Neuronal stem cell (in vitro differentiated cells): ENCODE measurements at regions not wholly inside any gene's neighbourhood (a gene's known extent, or its start where the extent isn't known, plus 50 kb on each side); places are given as distances from the start of the nearest gene placed in this dataset.

Experiments
- DNase-seq: peaks from one replicate; pipeline ENCODE4 v3.0.0-alpha.2; 2013; ENCODE audit warnings: low spot score
- H2AFZ ChIP-seq: one replicate; pipeline ENCODE4 v1.6.1; 2013; ENCODE audit warnings: mild to moderate bottlenecking, low read length, inconsistent platforms
- H2AK5ac ChIP-seq: 2 replicates; pipeline ENCODE4 v1.6.1; 2013; ENCODE audit warnings: low read depth, mild to moderate bottlenecking, inconsistent platforms, low read length, moderate library complexity, mixed read lengths
- H2BK120ac ChIP-seq: 2 replicates; pipeline ENCODE4 v1.6.1; 2013; ENCODE audit warnings: low read depth, mild to moderate bottlenecking, inconsistent platforms, low read length, moderate library complexity, mixed read lengths
- H2BK12ac ChIP-seq: one replicate; pipeline ENCODE4 v1.6.1; 2013; ENCODE audit warnings: low read length, inconsistent platforms
- H2BK15ac ChIP-seq: 2 replicates; pipeline ENCODE4 v1.6.1; 2013; ENCODE audit warnings: mild to moderate bottlenecking, low read length, inconsistent platforms, mixed read lengths
- H2BK5ac ChIP-seq: one replicate; pipeline ENCODE4 v1.6.1; 2013; ENCODE audit warnings: inconsistent platforms, mild to moderate bottlenecking, low read length, moderate library complexity
- H3K14ac ChIP-seq: one replicate; pipeline ENCODE4 v1.6.1; 2013; ENCODE audit warnings: low read length, inconsistent platforms
- H3K18ac ChIP-seq: 2 replicates; pipeline ENCODE4 v1.6.1; 2013; ENCODE audit warnings: low read length, inconsistent platforms
- H3K23ac ChIP-seq: 2 replicates; pipeline ENCODE4 v1.6.1; 2013; ENCODE audit warnings: low read depth, mild to moderate bottlenecking, mixed read lengths, low read length, inconsistent platforms; ENCODE audit not compliant: poor library complexity
- H3K27ac ChIP-seq: replicated peaks from 3 replicates; pipeline ENCODE4 v1.5.1; 2013; ENCODE audit warnings: low read length, inconsistent platforms
- H3K27me3 ChIP-seq, 3 experiments: 2 replicates each; pipeline ENCODE4 v1.6.1; 2013; ENCODE audit warnings: low read length in 3 of 3, mild to moderate bottlenecking in 2 of 3, inconsistent platforms in 1 of 3, low read depth in 1 of 3, mixed read lengths in 1 of 3, moderate library complexity in 1 of 3; ENCODE audit not compliant: control insufficient read depth in 3 of 3, insufficient read depth in 3 of 3
- H3K36me3 ChIP-seq, 2 donors: replicated peaks in 1 of 2; 2 replicates each; pipeline ENCODE4 v1.6.1; 2013; ENCODE audit warnings: low read length in 2 of 2; ENCODE audit not compliant: control insufficient read depth in 2 of 2, insufficient read depth in 2 of 2
- H3K4ac ChIP-seq: 2 replicates; pipeline ENCODE4 v1.6.1; 2013; ENCODE audit warnings: inconsistent platforms, mild to moderate bottlenecking, low read length, moderate library complexity
- H3K4me1 ChIP-seq, 2 donors: 1 replicate in 1 of 2; 2 replicates in 1 of 2; pipeline ENCODE4 v1.6.1; 2013; ENCODE audit warnings: low read length in 2 of 2, low read depth in 1 of 2; ENCODE audit not compliant: control insufficient read depth in 2 of 2, insufficient read depth in 1 of 2
- H3K4me2 ChIP-seq: one replicate; pipeline ENCODE4 v1.6.1; 2013; ENCODE audit warnings: mild to moderate bottlenecking, low read length, inconsistent platforms; ENCODE audit not compliant: insufficient read depth, poor library complexity, severe bottlenecking
- H3K4me3 ChIP-seq, 2 donors: 2 replicates each; pipeline ENCODE4 v1.5.1; 2013; ENCODE audit warnings: low read length in 2 of 2, mild to moderate bottlenecking in 2 of 2, inconsistent platforms in 1 of 2, moderate library complexity in 1 of 2
- H3K79me1 ChIP-seq: one replicate; pipeline ENCODE4 v1.6.1; 2013; ENCODE audit warnings: low read depth, mild to moderate bottlenecking, inconsistent platforms, low read length, moderate library complexity
- H3K9ac ChIP-seq: one replicate; pipeline ENCODE4 v1.6.1; 2013; ENCODE audit warnings: mild to moderate bottlenecking, low read depth, low read length, inconsistent platforms; ENCODE audit not compliant: poor library complexity
- H3K9me3 ChIP-seq, 2 donors: replicated peaks in 1 of 2; 2 replicates each; pipeline versions ENCODE3 to v1.6.1; 2013; ENCODE audit warnings: low read length in 2 of 2, mild to moderate bottlenecking in 2 of 2, inconsistent platforms in 1 of 2, low read depth in 1 of 2, mixed read lengths in 1 of 2, moderate library complexity in 1 of 2; ENCODE audit not compliant: control insufficient read depth in 2 of 2, insufficient read depth in 1 of 2
- H4K8ac ChIP-seq: one replicate; pipeline ENCODE4 v1.6.1; 2013; ENCODE audit warnings: low read depth, mild to moderate bottlenecking, inconsistent platforms, low read length, moderate library complexity
- H4K91ac ChIP-seq: one replicate; pipeline ENCODE4 v1.6.1; 2013; ENCODE audit warnings: low read length, low read depth, mild to moderate bottlenecking, inconsistent platforms; ENCODE audit not compliant: poor library complexity
- WGBS, 2 donors: extraction: QIAGEN DNeasy Blood & Tissue Kit; methylation state at CpG; one replicate each; pipeline ENCODE4 v1.1.7; 2013; ENCODE audit warnings: missing lambda C conversion rate in 2 of 2, mixed read lengths in 1 of 2; ENCODE audit not compliant: insufficient read length in 2 of 2, insufficient replicate concordance in 1 of 2; ENCODE audit errors: extremely low coverage in 2 of 2; 5-methylcytosine and 5-hydroxymethylcytosine counted together

DNA sequence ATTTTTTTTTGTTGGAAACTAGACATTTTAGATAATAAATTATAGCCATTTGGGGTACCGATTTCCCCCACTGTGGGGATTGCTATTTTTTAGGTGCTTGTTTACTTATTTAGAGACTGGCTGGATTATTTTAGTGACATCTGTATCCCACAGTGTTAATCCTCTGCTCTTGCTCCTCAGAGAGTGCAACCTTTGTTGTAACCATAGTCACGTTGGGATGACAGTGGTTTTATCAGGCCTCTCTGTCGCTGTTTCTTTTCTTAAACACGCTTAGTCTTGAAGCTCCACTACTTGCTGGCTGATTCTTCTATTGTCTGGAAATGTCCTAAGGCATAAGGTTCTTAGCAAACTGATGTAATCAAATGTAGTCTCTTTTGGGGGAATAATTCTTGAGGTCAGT lies 451.6 kb upstream of the SEMA6D start:
- Histone ChIP-seq H2AK5ac (no peak overlapping the region), H3K27me3 (no peaks in the 10 kb centered on the region), H3K36me3 (peaks cover 0 to 2% of the 10 kb centered on the region in 2 donors), H3K9me3 (no peaks in the 10 kb centered on the region), H2BK15ac (no peak overlapping the region), H3K4me1 (no peaks in the 10 kb centered on the region), H3K27ac (no peak overlapping the region), H3K14ac (no peak overlapping the region), H4K8ac (no peak overlapping the region), H3K79me1 (no peaks in the 10 kb centered on the region), H4K91ac (no peak overlapping the region), H2AFZ (no peak overlapping the region), H2BK12ac (no peak overlapping the region), H3K4me3 (no peak overlapping the region), H3K4ac (no peak overlapping the region), H3K23ac (no peak overlapping the region), H3K18ac (no peak overlapping the region), H2BK5ac (no peak overlapping the region), H2BK120ac (no peak overlapping the region), H3K9ac (no peak overlapping the region), H3K4me2 (no peak overlapping the region)
- WGBS, 2 donors, result no CpG with 5 or more reads among the region's 4 CpGs
- no peak for DNase-seq

DNA sequence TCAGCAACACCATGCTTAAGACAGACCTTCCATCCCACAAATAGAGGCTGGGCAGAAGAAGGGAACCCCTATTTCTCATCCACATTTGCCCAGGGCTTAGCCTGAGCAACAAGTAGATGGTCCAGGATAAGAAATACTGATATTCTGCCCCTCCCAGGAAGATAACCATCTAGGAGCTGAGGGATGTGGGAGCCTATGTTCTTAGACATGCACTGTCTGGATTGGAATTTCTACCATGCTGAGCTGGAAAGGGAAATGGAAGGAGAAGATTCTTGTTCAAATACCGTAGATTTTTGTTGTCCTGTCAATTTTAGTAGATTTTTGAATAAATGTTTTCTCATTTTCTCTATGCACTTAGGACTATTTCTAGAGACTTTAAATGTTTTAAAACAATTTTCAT lies 450.7 kb upstream of the SEMA6D start:
- no peaks in the 10 kb centered on the region for H3K9me3 ChIP-seq
- H3K4ac ChIP-seq, result no peak overlapping the region
- H2BK5ac ChIP-seq, result no peak overlapping the region
- no peak overlapping the region for H2BK120ac ChIP-seq
- H2BK12ac ChIP-seq, result no peak overlapping the region
- no peak for DNase-seq
- H3K27ac ChIP-seq, result no peak overlapping the region
- no peaks in the 10 kb centered on the region for H3K79me1 ChIP-seq
- no peaks in the 10 kb centered on the region for H3K4me1 ChIP-seq
- H2AK5ac ChIP-seq, result no peak overlapping the region
- no peak overlapping the region for H3K4me2 ChIP-seq
- H4K91ac ChIP-seq, result no peak overlapping the region
- H2AFZ ChIP-seq, result no peak overlapping the region
- no peak overlapping the region for H3K14ac ChIP-seq
- no peak overlapping the region for H3K4me3 ChIP-seq
- no peaks in the 10 kb centered on the region for H3K27me3 ChIP-seq
- no peak overlapping the region for H3K23ac ChIP-seq
- no peak overlapping the region for H3K18ac ChIP-seq
- peaks cover 0 to 2% of the 10 kb centered on the region in 2 donors for H3K36me3 ChIP-seq
- no peak overlapping the region for H3K9ac ChIP-seq
- no CpG with 5 or more reads among the region's 1 CpG for WGBS, 2 donors
- H4K8ac ChIP-seq, result no peak overlapping the region
- H2BK15ac ChIP-seq, result no peak overlapping the region

DNA sequence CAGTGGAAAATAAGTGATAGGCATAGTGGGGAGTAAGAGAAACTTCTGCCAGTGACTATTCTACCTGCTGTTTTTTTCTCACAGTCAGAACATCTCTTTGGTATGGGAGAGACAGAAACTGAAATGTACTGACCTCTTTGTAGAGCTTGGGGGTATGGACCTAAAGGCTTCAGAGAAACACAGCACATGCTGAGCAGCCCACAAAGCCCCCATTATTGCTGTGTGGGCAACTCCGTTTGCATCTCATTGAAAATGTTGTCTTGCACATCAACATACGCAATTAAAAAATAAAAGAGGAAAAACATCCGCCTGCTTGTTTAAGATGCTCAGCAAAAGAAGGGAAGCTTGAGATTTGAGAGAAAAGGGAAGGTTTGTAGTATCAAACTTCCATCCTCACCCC lies 443.4 kb upstream of the SEMA6D start:
- no peak overlapping the region for H2BK12ac ChIP-seq
- H4K8ac ChIP-seq, result no peak overlapping the region
- no peak overlapping the region for H2BK120ac ChIP-seq
- H4K91ac ChIP-seq, result no peak overlapping the region
- H2BK15ac ChIP-seq, result no peak overlapping the region
- H3K14ac ChIP-seq, result no peak overlapping the region
- H2AK5ac ChIP-seq, result no peak overlapping the region
- H3K23ac ChIP-seq, result no peak overlapping the region
- H3K4me1 ChIP-seq, result peaks cover 0 to 4% of the 10 kb centered on the region in 2 donors
- H3K27ac ChIP-seq, result no peak overlapping the region
- no peak overlapping the region for H3K18ac ChIP-seq
- no peak overlapping the region for H3K4ac ChIP-seq
- peaks cover 0 to 4% of the 10 kb centered on the region in 2 donors for H3K9me3 ChIP-seq
- no peak for DNase-seq
- no peaks in the 10 kb centered on the region for H3K36me3 ChIP-seq
- WGBS, 2 donors, result no CpG with 5 or more reads among the region's 3 CpGs
- H2AFZ ChIP-seq, result no peak overlapping the region
- H3K4me3 ChIP-seq, result no peak overlapping the region
- H3K27me3 ChIP-seq, result no peaks in the 10 kb centered on the region
- no peaks in the 10 kb centered on the region for H3K79me1 ChIP-seq
- no peak overlapping the region for H3K9ac ChIP-seq
- H2BK5ac ChIP-seq, result no peak overlapping the region
- no peak overlapping the region for H3K4me2 ChIP-seq

DNA sequence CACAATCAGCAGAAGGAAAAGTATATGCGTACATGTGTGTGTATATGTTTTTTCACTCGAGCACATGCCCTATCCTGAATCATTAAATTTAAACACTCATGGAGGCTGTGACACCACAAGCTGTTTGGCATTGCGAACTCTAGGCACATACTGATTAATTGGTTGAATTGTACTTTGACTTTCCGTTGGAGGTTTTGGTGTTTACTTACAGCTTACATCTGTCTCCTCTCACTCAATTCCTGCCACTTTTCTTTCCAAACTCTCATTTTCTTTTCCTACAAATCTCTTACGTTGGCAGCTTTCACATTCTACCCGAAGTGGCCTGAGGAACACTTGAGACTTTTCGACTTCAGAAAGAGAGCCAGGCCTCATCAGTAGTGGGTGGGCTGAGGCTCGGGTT lies 434.1 kb upstream of the SEMA6D start:
- Histone ChIP-seq H3K4me3 (no peak overlapping the region), H2AK5ac (no peak overlapping the region), H3K14ac (no peak overlapping the region)

More for the DNA sequence above, 434.1 kb upstream of the SEMA6D start:
- DNase-seq, result no peak
- no peak overlapping the region for H4K91ac ChIP-seq
- no peak overlapping the region for H3K4me2 ChIP-seq
- no peak overlapping the region for H3K23ac ChIP-seq
- peaks cover 0 to 5% of the 10 kb centered on the region in 2 donors for H3K9me3 ChIP-seq
- H2BK12ac ChIP-seq, result no peak overlapping the region
- H3K27ac ChIP-seq, result no peak overlapping the region
- no peaks in the 10 kb centered on the region for H3K79me1 ChIP-seq
- H3K18ac ChIP-seq, result no peak overlapping the region
- no peak overlapping the region for H3K4ac ChIP-seq
- H2BK15ac ChIP-seq, result no peak overlapping the region
- H3K36me3 ChIP-seq, result no peaks in the 10 kb centered on the region
- H2BK120ac ChIP-seq, result no peak overlapping the region
- no peak overlapping the region for H2AFZ ChIP-seq
- H4K8ac ChIP-seq, result no peak overlapping the region
- no peaks in the 10 kb centered on the region for H3K4me1 ChIP-seq
- no peak overlapping the region for H3K9ac ChIP-seq
- no peak overlapping the region for H2BK5ac ChIP-seq
- no peaks in the 10 kb centered on the region for H3K27me3 ChIP-seq
- 100% methylated on average over 1 of the region's 8 CpGs; no CpG with 5 or more reads in 1 of the 2 donors for WGBS, 2 donors
